Psoas muscle (tissue), 7 donors: ENCODE measurements at regions not wholly inside any gene's neighbourhood (a gene's known extent, or its start where the extent isn't known, plus 50 kb on each side); places are given as distances from the start of the nearest gene placed in this dataset.

Source experiments
- ATAC-seq, 4 donors: fragments of 200-7000 bp; cut with Tn5 transposase; one replicate each; pipeline ENCODE4 v1.9.1; 2020; ENCODE audit warnings: moderate library complexity in 3 of 4, mild to moderate bottlenecking in 2 of 4
- DNase-seq, 2 donors: peaks; one replicate each; pipeline ENCODE4 v3.0.0-alpha.2; 2020
- H3K27ac ChIP-seq: fragments of 200-600 bp; one replicate; pipeline ENCODE4 v1.8.0; 2022
- H3K27me3 ChIP-seq, 3 donors: fragments of 200-600 bp in 1 of 3; one replicate each; pipeline versions ENCODE4 v1.6.1 to v1.8.0; 2013 to 2022; ENCODE audit warnings: low read length in 2 of 3, mild to moderate bottlenecking in 2 of 3, moderate library complexity in 1 of 3; ENCODE audit not compliant: insufficient read depth in 3 of 3
- H3K36me3 ChIP-seq, 2 donors: fragments of 200-600 bp in 1 of 2; one replicate each; pipeline versions ENCODE4 v1.6.1 to v1.8.0; 2013 to 2022; ENCODE audit warnings: low read depth in 1 of 2, mild to moderate bottlenecking in 1 of 2, moderate library complexity in 1 of 2; ENCODE audit not compliant: insufficient read depth in 1 of 2
- H3K4me1 ChIP-seq: fragments of 200-600 bp; one replicate; pipeline ENCODE4 v1.8.0; 2022
- H3K4me3 ChIP-seq: fragments of 200-600 bp; one replicate; pipeline ENCODE4 v1.8.0; 2022; ENCODE audit warnings: mild to moderate bottlenecking
- H3K9me3 ChIP-seq: fragments of 200-600 bp; one replicate; pipeline ENCODE4 v1.8.0; 2022
- WGBS, 3 donors: extraction: QIAGEN DNeasy Blood & Tissue Kit; methylation state at CpG; one replicate each; pipeline versions ENCODE4 v1.1.6 to v1.1.7; 2013; 5-methylcytosine and 5-hydroxymethylcytosine counted together
- intact Hi-C, 2 donors: fragments of 100-400 bp; cut with DNase I; formaldehyde crosslinking; loops; one replicate each; pipeline versions ENCODE4 v1.11.0 to v1.14.2; 2022
- TF ChIP-seq, protein P1 (sequence below): fragments of 200-600 bp; IDR thresholded peaks from one replicate; pipeline ENCODE4 v1.8.0; 2022; ENCODE audit warnings: antibody characterized with exemption
- donor health status: healthy with polysubstance abuse.
- donor health status: DM: no; HTN: no; CAD: no; lungs with moderate emphysema.
- donor health status: Bipolar disorder and iron deficiency.
- donor health status: healthy.
- donor health status: DM: yes; HTN: yes; CAD: no.
- donor health status: DM: no; HTN: no; CAD: no.
- donor health status: DM: yes; HTN: yes; CAD: no.

DNA sequence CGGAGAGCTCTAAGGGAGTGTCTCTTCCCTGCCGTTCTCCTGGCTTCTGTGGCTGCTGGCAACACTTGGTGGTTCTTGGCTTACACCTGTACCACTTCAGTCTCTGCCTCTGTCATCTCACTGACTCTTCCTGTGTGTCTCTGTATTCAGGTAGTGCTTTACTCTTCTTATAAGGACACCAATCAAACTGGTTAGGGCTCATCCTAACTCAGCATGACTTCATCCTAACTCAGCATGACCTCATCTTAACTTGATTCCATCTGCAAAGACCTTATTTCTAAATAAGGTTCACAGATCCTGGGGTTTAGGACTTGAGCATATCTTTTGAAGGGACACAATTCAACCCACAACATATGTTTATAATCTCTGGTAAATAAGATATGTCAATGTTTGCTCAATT is 51.6 kb upstream of the DSEL start:
- Histone ChIP-seq H3K36me3 (no peaks in the 10 kb centered on the region), H3K27me3 (peaks cover 0 to 3% (median 0%) of the 10 kb centered on the region in 3 donors), H3K4me3 (no peak overlapping the region), H3K4me1 (no peaks in the 10 kb centered on the region), H3K9me3 (no peaks in the 10 kb centered on the region), H3K27ac (no peak overlapping the region)
- TF ChIP-seq, protein P1, sequence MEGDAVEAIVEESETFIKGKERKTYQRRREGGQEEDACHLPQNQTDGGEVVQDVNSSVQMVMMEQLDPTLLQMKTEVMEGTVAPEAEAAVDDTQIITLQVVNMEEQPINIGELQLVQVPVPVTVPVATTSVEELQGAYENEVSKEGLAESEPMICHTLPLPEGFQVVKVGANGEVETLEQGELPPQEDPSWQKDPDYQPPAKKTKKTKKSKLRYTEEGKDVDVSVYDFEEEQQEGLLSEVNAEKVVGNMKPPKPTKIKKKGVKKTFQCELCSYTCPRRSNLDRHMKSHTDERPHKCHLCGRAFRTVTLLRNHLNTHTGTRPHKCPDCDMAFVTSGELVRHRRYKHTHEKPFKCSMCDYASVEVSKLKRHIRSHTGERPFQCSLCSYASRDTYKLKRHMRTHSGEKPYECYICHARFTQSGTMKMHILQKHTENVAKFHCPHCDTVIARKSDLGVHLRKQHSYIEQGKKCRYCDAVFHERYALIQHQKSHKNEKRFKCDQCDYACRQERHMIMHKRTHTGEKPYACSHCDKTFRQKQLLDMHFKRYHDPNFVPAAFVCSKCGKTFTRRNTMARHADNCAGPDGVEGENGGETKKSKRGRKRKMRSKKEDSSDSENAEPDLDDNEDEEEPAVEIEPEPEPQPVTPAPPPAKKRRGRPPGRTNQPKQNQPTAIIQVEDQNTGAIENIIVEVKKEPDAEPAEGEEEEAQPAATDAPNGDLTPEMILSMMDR = no peak
- DNase-seq (no peak), ATAC-seq (no peak)
- WGBS, 3 donors = 33 to 43% (median 39%) methylated on average over 2 of the region's 2 CpGs
- intact Hi-C loops = no loop called here
